GM04503 (cell line): ENCODE measurements at regions not wholly inside any gene's neighbourhood (a gene's known extent, or its start where the extent isn't known, plus 50 kb on each side); places are given as distances from the start of the nearest gene placed in this dataset.
A peak's percentile ranks its signal among the peaks of the same experiment; 100 is the strongest.
"Not testable (repeated sequence)": the region's sequence is repeated elsewhere in the genome, so short reads cannot be mapped to it uniquely, and the experiment has no call there.

Experiments
- DNase-seq: peaks from one replicate; pipeline ENCODE4 v3.0.0-alpha.2; 2012; ENCODE audit warnings: low read depth

- no peak for DNase-seq
Observed at GRCh38 chr13:30065181-30065580, 214.8 kb upstream of the UBL3 start.

- DNase-seq = no peak
Observed at GRCh38 chr13:30063892-30064291, 213.5 kb upstream of the UBL3 start.

DNA sequence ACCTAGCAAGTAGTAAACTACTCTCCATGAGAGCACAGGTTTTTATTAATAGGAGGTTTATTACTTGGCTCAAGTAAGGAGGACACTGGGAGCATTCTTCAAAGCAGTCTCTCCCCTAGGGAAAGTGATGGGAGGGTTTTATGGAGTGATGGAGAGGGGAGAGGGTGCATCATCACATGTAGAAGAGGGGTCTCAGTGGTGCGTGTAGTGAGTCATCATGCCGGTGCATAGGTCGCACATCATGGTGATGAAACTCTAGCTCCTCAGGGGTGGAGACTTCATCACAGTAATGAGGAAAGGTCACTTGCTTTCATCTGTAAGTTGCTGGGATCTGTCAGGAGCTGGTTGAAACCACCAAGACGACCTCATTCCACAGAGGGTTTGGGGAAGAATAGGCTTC is 210.8 kb upstream of the UBL3 start:
- DNase-seq = no peak

GRCh38 chr13:30058429-30058828 is 208.0 kb upstream of the UBL3 start:
- DNase-seq = no peak

DNA sequence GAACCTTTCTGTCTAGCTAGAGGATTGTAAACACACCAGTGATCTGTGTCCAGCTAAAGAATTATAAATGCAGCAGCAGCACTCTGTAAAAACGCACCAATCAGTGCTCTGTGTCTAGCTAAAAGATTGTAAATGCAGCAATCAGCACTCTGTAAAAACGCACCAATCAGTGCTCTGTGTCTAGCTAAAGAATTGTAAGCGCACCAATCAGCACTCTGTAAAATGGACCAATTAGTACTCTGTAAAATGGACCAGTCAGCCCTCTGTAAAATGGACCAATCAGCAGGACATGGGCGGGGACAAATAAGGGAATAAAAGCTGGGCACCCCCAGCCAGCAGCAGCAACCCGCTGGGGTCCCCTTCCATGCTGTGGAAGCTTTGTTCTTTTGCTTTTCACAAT is 204.1 kb upstream of the UBL3 start:
- not testable (repeated sequence) for DNase-seq

GRCh38 chr13:30053939-30054338 is 203.5 kb upstream of the UBL3 start:
- no peak for DNase-seq

DNA sequence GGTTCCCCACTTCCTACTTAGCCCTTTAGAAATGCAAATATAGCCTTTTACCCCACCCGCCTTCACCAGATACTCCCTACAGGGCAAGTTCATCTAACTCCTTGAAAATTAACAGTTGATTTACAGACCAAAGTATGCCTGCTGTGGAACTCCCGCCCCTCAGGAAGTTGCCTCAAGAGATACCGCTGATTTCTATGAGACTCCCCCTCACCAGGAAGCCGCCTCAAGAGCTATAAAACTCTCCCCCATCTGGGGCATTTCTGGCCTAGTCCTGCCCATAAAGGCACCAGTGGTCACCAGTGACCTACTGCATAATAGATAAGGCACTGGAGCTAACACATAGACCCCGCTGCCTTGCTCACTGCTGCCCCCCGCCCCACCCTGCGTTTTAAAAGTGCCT is 201.7 kb upstream of the UBL3 start:
- no peak for DNase-seq

GRCh38 chr13:30051531-30052060 is 201.2 kb upstream of the UBL3 start:
- no peak for DNase-seq

GRCh38 chr13:30049692-30050091 is 199.3 kb upstream of the UBL3 start:
- DNase-seq = no peak

- DNase-seq = no peak
Observed at GRCh38 chr13:30047154-30047874, 196.9 kb upstream of the UBL3 start.

DNA sequence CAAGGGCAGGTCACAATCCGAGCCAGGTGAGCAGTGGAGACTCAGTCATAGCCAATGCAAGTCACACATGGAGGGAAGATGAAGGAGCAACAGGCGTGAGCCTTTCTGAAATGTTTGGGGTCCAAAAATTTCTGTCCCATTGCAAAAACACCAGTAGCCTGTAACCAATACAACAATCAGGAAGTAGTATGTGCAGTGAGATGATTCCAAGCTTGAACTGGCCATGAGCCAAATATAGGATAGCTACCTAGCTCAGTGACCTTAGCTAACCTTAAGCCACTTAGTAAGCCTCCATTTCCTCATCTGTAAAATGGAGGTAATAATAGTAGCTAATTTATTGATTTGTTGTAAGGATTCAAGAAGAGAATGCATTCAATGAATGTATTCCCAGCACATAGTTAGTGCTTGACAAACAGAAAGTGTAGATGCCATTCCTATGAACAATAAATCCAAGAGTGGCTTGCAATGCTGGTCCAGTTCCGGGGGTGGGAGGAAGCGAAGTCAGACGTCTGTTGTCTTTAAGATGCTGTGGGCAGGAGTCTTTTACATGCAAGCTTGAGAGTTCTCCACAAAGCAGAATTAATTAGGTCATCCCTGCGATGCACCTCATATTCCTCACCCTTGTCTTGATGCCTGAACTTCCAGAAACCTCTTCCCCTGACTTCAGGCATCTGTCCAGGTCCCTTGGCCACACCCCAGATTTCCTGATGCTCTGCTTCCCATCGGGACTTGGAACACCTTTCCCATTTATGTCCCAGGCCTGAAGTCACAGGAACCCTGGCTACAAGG is 195.7 kb upstream of the UBL3 start:
- no peak for DNase-seq

DNA sequence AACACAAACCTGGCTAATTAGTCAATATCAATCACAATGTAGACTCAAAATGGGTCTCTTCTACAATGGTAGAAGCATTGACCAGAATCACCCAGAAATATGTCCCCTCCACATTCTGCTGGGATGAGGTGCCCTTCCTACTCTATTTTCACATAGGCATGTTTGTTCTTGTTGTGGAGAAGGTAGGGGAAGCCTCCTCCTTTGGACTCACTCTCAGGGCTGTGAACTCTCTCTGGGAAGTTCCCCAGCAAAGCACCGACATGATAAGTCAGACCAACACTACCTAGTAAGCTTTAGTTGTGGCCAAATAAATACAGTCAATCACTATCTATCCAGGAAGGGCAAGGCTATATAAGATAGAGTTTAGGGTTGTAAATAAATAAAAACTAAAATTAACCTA is 194.5 kb upstream of the UBL3 start:
- DNase-seq = no peak

DNA sequence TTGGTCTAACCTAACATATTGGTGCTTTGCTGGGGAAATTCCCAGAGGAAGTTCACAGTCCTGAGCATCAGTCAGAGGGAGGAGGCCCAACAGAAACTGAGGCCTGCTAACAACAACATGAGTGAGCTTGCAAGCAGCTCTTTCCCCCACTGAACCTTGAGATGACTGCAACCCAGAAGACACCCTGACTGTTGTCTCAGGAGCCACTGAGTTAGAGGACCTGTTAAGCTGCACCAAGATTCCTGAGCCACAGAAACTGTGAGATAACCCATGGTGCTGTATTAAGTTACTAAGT is 193.2 kb upstream of the UBL3 start:
- no peak for DNase-seq

- no peak for DNase-seq
Observed at GRCh38 chr13:30042891-30043630, 192.6 kb upstream of the UBL3 start.

DNA sequence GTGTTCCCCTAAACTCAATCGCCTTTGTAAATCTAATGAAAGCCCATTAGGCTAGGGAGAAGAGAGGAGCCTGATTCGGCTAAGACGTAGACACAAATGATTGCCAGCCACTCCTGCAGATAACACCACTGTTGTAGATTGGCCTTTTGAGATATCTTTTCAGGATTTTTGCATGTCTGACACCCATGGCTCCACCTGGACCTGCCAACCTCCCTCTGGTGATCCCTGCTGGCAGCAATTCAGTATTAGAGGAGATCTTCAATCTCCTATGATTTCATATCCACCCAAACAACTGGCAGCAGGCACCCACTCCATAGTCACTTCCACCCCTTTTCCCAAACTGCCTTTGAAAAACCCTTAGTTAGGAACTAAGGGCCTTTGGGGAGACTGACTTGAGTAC is 191.9 kb upstream of the UBL3 start:
- no peak for DNase-seq

GRCh38 chr13:30039511-30039911 is 189.1 kb upstream of the UBL3 start:
- DNase-seq = no peak

- DNase-seq = peak; percentile 70
Observed at GRCh38 chr13:30038884-30039283, 188.5 kb upstream of the UBL3 start.

GRCh38 chr13:30037766-30038165 is 187.3 kb upstream of the UBL3 start:
- DNase-seq = peak; percentile 92

GRCh38 chr13:30037306-30037705 is 186.9 kb upstream of the UBL3 start:
- no peak for DNase-seq

DNA sequence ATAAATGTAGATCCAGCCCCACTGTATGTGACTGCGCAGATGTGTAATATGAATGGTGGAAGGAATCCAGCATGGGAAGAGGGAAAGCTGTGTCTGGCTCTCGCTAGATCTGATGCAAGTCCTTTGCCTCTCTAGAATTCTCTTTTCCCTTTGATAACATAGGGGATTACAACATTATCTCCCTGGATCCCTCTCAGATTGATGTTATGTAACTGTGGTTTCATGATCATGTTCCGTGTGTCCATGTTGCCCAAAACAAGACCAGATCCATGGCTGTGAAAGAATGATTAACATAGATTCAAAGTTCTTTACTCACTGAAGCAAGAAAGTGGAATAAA is 184.0 kb upstream of the UBL3 start:
- DNase-seq = peak; percentile 72

- peak; percentile 94 for DNase-seq
Observed at GRCh38 chr13:30033681-30034457, 183.5 kb upstream of the UBL3 start.

GRCh38 chr13:30032263-30032662 is 181.8 kb upstream of the UBL3 start:
- DNase-seq = no peak
